Posterior vena cava (tissue), 2 donors: ENCODE measurements at regions not wholly inside any gene's neighbourhood (a gene's known extent, or its start where the extent isn't known, plus 50 kb on each side); places are given as distances from the start of the nearest gene placed in this dataset.
"Not testable (repeated sequence)": the region's sequence is repeated elsewhere in the genome, so short reads cannot be mapped to it uniquely, and the experiment has no call there.

ENCODE experiments used
- DNase-seq: peaks from one replicate; pipeline ENCODE4 v3.0.0-alpha.2; 2020; ENCODE audit warnings: low spot score
- intact Hi-C, 2 donors: fragments of 100-400 bp; cut with DNase I; formaldehyde crosslinking; loops; one replicate each; pipeline versions ENCODE4 v1.14.1 to v1.14.2; 2022 to 2023
- donor health status: DM: yes; HTN: yes; CAD: no.
- donor health status: DM: yes; HTN: yes; CAD: no.

DNA sequence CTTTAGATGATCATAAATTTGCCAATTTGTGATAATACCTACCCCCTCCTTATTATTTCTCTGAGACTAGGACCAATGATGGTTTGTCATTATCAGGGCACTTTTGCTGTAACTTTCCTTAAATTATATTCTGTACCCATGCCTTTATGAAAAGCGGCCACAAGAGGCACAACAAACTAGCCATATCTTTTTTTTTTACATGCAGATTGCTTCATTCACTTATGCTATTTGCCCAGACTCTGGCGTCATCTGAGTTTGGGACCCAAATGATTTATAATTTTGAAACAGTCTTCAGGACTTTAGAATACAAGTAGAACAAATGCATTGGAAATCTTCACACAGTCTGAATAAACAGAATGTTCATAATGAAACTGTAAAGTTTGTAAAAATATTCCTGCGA, 408.1 kb downstream of the MAT2B start:
- intact Hi-C loops, result no loop called here
- no peak for DNase-seq

DNA sequence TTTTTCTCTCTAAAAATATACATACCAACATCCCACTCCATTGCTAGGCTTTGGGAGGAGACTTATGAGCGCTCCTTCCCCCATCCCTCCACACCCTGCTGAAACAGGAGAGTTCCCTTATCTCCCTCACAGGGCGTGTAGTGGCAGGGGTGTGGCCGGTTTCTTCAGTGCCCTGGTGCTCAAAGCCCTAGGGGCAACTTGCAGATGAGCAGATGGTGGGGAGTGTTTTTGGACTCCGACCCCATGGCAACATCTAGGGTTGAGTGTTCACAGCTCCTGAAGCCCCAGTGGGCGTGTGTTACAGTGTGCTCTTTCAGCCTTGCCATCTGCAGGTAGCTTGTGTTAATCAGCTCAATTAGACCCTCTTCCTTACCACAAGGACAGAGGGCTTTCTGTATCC, 409.5 kb downstream of the MAT2B start:
- DNase-seq, result peak; percentile 58
- intact Hi-C loops, result no loop called here

DNA sequence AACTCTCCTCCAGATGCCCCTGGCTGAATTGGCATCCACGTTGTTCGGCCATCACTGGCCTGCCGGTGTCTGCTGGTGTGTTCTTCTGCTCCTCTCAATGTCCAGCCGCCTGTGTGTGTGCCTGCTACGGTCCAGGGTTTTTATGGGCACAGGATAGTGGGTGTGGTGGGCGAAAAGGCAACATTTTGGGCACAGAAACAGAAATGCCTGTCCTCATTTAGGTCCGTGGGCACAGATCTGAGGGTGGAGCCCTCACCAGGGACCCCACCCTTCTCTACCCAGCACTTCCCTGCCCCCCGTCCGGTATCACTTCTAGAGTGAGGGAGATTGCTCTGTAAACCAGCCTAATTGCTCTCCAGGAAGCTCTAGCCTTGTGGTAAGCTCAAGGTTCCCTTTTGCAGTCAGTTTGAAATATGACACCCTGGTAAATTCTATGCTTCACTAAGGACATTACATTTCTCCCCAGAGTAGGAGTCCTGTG, 410.1 kb downstream of the MAT2B start:
- DNase-seq, result peak; percentile 77
- intact Hi-C loops, result no loop called here

DNA sequence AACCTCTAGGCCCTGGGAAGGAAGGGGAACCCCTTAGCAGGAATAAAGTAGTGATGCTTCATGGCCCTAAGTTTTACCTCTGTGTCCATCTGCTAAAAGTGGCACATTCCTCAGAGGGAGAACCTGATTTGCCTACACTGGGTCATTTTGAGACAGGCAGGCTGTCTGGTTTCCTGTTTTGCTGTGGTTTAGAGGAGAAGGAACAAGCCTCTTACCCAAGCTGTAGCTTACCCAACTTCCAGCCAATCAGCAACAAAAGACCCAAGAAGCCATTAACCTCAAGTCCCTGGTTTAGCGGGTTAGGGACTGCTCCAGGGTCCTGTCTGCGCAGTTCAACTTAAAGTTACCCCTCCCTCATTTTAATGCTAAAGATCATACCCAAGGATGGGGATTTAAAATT, 411.0 kb downstream of the MAT2B start:
- intact Hi-C loops, result no loop called here
- no peak for DNase-seq

DNA sequence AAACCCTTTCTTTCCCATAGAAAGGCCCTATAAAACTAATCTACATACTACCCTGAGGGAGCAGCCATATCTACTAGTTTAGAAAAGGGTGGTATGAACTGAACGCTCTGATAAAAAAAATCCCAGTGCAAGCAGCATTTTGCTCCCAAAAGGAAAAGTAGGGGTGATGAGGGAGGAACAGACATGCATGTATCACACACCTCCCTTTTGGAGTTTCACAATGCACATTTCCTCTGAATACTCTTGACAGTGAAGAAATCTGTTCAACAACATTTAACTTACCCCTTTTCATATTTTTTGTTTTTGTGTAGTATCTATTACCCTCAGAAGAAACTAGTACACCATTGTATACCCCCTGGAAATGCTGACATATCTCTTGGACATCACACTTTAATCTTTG, 411.4 kb downstream of the MAT2B start:
- DNase-seq, result no peak
- intact Hi-C loops, result no loop called here

DNA sequence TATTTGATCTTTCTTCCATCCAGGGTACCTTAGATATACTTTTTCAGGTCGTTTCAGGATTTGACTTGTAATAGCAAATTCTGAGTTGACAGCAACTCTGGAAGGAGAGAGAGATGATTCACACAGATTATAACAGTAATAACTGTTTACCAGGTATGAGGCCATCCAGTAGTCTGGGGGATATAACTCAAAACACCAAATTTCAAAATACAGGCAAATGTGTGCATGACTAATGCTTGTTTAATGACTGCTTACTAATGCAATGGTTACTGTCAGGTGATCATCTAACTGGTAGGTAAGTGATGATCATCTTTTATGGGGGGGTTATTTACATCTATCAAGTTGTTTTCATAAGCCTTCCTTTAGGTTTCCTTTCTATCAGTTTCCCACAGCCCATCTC, 412.3 kb downstream of the MAT2B start:
- intact Hi-C loops, result no loop called here
- DNase-seq, result no peak

DNA sequence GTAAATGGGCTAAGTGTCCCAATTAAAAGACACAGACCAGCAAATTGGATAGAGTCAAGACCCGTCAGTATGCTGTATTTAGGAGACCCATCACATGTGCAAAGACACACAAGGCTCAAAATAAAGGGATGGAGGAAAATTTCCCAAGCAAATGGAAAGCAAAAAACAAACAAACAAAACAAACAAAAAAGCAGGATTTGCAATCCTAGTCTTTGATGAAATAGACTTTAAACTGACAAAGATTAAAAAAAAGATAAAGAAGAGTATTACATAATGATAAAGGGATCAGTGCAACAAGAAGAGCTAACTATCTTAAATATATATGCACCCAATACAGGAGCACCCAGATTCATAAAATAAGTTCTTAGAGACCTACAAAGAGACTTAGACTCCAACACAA, 429.6 kb downstream of the MAT2B start:
- intact Hi-C loops, DNase-seq: not testable (repeated sequence)

DNA sequence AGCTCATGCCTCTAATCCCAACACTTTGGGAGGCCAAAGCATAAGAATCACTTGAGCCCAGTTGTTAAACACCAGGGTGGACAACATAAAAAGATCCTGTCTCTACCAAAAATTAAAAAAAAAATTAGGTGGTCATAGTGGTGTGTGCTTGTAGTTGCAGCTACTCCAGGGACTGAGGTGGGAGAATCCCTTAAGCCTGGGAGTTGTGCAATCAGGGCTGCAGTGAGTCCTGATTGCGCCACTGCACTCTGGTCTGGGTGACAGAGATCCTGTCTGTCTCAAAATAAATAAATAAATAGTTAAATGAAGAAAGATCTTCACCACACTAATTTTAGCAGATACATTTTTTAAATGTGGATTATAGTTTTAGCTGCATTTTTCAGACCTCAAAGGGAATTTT, 433.2 kb downstream of the MAT2B start:
- intact Hi-C loops, result no loop called here
- no peak for DNase-seq

DNA sequence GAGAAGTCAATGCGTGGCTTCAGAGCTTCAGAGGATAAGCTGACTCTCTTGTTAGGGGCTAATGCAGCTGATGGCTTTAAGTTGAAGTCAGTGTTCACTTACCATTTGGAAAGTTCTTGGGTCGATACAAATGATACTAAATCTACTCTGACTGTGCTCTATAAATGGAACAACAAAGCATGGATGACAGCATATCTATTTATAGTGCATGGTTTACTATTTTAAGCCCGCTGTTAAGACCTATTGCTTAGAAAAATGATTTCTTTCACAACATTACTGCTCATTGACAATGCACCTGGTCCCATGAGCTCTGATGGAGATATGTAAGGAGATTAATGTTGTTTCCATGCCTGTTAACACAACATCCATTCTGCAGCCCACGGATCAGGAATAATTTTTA, 435.7 kb downstream of the MAT2B start:
- intact Hi-C loops, result no loop called here
- no peak for DNase-seq

DNA sequence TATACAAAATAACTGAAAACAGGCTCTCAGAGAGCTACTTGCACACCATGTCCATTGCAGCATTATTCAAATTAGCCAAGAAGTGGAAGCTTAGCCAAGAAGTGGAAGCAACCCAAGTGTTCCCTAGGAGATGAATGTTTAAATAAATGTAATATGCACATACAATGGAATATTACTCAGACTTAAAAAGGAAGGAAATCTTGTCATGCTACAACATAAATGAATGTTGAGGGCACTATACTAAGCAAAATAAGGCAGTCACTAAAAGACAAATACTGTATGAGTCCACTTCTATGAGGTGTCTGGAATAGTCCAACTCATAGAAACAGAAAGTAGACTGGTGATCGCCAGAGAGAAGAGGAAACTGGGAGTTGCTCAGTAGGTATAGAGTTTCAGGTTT, 438.1 kb downstream of the MAT2B start:
- intact Hi-C loops, result no loop called here
- no peak for DNase-seq

DNA sequence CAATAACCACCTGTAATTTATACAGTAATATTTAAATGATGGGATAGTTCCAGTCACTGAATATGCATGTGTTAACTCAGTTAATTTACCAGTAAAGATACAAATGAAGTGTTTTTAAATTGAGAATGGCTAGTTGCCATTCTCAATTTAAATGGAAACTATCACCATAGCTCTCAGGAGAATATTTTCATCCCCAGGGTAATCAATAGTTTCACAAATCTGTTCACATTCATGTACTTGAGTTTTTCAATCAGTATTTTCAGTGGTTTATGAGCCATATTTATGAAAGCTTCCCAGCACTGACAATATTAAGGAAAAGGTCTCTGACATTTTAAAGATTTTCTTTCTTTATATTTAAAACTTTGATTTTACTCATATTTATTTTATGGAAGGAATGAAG, 439.3 kb downstream of the MAT2B start:
- no peak for DNase-seq
- intact Hi-C loops, result no loop called here

DNA sequence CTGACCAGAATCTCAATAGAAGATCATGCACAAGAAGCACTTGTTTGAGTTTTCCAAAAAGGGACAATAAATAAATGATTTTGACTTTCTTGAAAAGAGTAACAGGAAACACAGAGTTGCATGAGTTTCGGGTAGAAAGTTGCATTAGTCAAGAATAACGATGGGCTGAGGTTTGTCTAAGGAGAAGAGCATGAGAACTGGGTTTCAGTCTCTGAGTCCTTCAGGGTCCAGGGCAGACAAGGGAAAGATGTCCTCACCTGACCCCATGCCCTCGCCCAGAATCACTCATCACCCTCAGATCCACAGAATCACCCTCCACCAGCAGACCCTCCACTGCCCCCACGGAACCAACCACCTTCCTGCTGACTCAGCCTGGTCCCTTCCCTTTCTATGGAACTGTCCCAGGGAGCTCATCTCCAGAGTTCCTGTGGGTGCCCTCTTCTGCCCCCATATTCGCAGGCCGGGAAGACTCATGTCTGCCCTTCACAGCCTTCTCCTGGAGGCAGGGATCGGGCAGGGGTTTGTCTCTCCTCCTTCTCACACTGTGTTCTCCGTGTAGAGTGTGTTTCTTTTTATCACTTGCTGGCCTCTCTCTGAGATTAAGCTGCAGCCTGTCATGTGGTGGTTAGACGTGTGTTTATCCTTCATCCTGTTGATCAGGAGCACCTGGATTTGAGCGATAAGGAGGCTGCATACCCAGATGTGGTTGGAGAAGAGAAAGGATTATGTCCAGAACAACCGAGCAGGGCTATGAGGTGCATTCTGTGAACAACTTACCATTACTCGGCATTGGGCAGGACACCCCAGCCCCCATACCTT, 442.6 kb downstream of the MAT2B start:
- intact Hi-C loops, result no loop called here
- no peak for DNase-seq

DNA sequence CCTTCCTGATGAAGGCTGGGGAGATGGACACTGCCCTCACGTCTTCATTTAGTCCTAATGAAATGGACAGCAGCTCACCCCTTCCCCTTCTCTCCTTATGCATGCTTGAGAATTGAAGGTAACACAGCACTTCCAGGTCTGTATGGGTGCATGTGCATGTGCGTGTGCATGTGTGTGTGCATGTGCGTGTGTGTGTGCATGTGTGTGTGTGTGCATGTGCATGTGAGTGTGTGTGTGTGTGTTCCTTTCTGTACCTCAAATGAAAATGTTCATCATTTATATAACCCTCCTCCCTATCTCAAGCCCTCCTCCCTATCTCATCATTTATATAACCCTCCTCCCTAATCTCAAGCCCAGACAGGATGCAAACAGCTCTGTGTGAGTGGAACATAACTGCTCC, 444.8 kb downstream of the MAT2B start:
- intact Hi-C loops, result no loop called here
- DNase-seq, result no peak

DNA sequence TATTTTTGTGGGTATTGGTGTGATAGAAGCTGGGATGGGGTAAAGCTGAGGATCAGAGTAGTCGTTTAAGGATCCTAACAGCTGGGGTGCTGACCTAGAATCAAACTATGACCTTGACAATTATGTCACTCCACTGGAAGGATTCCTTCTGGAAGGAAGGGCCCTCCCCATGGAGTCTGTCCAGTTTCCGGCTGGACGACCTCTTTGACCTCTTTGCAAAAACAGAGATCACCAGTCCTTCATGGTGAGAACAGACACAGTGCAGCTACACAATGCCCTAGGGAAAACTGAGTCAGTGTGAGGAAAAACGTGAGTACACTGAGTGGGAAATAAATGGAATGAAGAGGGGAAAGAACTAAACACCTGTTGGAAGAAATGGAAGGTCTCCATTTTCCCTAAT, 445.6 kb downstream of the MAT2B start:
- intact Hi-C loops, result no loop called here
- no peak for DNase-seq

DNA sequence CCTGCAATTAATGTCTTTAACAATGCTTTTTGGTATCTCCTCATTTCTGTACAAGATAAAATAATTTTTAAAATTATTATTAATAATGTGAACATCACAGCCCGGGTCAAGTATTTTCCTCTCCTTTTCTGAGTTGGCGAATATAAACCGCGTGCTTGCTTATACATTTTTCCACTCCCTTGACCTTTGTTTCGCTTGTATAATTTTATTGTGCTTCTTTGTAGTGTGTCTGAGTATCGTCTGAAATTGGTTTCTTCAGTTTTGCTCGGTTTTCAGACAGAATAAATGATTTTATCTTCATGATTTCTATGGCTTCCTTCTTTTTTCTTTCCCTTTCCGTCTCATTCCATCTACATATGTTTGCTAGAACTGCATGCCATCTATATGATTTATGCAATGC, 448.5 kb downstream of the MAT2B start:
- no peak for DNase-seq

DNA sequence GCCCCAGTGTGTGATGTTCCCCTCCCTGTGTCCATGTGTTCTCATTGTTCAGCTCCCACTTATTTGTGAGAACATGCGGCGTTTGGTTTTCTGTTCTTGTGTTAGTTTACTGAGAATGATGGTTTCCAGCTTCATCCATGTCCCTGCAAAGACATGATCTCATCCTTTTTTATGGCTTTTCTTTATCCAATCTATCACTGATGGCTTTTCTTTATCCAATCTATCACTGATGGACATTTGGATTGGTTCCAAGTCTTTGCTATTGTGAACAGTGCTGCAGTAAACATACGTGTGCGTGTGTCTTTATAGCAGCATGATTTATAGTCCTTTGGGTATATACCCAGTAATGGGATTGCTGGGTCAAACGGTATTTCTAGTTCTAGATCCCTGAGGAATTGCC, 455.8 kb downstream of the MAT2B start:
- DNase-seq, intact Hi-C loops: not testable (repeated sequence)

More for the DNA sequence above, 448.5 kb downstream of the MAT2B start:
- intact Hi-C loops, result no loop called here

DNA sequence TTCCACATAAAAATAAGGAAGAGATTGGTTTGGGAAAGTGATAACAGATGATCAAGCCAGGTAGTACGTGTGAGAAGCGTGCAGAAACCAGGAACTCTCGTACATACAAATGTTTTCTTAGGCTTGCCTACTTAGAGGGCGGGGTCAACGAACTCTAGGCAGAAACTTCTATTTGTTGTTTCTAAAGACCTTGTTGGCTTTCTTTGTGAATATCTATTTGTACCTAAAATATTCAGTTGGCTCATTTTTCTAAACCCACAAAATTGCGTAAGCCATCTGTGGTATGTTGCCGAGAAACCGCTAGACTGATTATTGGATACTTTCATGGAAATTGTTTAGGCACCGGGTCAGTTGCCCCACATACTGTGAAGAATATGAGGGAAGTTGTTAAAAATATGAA, 458.5 kb downstream of the MAT2B start:
- DNase-seq, result no peak
- intact Hi-C loops, result no loop called here

DNA sequence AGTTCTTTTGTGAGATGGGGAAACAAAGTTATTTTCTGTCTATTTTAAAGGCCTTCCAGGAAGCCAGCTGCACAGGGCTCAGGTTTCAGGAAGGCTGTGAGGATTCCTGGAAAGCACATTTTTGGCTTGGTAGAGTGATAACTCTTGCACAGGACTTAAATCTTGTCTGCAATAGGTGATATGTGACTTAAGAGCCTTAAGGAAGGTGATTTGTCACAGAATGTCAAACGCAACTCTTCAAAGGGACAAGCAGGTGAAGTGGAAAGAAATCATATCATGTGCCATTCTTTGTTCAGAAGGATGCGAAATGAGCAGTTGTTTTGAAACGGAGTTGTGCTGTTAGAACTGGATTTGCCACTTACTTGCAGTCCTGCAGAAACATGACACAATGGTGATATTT, 459.3 kb downstream of the MAT2B start:
- DNase-seq, result no peak
- intact Hi-C loops, result no loop called here

DNA sequence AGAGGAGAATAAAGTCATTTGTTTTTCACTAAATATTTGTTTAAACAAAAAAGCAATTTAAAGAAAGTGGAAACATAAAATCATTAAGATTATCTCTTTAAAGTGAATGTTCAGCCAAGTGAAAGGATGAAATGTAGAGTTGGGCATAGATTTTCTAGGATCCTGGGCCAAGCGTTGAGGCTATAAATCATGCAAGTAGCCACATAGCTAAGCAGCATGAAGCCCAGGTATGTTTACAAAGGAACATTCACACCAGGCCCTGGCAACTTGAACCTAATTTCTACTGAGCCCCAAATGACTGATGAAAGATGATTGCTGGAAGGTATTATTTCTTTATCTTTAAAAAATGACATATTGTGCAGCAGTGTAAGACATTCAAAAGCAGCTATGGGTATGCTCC, 461.8 kb downstream of the MAT2B start:
- intact Hi-C loops, result no loop called here
- DNase-seq, result no peak

DNA sequence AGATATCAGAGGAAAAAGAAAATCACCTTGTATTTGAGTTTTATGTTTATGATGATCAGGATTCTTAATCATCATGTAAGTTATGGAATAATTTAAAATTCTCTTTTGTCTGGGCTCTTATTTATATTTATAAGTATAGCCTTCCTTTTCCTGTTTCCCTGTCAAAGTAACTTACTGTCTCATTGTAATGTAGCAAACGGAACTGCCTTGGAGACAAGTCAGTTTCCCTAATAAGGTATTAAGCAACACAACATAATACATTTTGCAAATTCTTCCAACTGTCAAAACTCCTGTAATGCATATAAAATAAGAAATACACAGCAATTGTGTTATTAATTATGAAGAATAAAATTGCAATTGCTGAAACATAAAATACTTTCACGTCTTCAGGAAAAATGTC, 463.2 kb downstream of the MAT2B start:
- intact Hi-C loops, result no loop called here
- no peak for DNase-seq

DNA sequence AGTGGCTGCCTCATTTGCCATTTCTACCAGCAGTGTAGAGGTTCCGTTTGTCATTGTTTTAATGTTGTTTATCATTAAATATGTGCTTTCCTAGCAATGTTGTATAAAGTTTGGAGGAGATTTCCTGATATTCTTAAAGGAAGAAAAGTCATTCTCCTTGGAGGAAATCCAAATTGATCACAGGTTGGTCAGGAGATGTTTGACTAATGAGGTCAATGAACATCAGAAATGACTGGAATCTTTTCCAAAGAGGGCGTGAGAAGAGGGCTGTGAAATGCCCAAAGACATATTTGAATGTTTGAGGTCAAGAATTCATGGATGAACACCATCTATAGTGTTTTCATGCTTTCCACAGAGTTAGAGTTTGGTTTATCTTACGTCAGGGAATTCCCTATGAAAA, 471.3 kb downstream of the MAT2B start:
- intact Hi-C loops, result no loop called here
- no peak for DNase-seq

DNA sequence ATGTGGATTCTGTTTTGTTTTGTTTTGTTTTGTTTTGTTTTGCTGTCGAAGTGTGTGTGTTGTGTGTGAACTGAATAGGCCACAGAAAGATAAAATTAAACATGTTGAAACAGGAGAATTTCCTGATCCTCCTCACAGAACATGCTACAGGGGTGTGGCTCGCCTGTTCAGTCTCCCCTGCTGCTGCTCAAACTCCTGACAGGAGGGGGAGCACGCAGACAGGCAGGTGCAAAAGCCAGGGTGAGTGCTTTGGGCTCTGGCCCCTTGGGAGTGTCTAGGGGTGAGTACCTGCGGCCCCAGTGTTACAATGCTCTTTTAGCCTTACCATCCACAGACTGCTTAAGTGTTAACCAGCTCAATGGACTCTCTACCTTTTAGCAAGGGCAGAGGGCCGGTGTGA, 473.5 kb downstream of the MAT2B start:
- no peak for DNase-seq
- intact Hi-C loops, result no loop called here
